ENCODE measurements at regions not wholly inside any gene's neighbourhood (a gene's known extent, or its start where the extent isn't known, plus 50 kb on each side); places are given as distances from the start of the nearest gene placed in this dataset.

- H3K4me3 ChIP-seq (replicated peaks in 1 of 2; ENCODE audit: low read depth in 2 of 2, low read length in 2 of 2): no peak overlapping the region
- no peak for DNase-seq (ENCODE audit: low read depth in 2 of 2)
- TF ChIP-seq, protein P1, sequence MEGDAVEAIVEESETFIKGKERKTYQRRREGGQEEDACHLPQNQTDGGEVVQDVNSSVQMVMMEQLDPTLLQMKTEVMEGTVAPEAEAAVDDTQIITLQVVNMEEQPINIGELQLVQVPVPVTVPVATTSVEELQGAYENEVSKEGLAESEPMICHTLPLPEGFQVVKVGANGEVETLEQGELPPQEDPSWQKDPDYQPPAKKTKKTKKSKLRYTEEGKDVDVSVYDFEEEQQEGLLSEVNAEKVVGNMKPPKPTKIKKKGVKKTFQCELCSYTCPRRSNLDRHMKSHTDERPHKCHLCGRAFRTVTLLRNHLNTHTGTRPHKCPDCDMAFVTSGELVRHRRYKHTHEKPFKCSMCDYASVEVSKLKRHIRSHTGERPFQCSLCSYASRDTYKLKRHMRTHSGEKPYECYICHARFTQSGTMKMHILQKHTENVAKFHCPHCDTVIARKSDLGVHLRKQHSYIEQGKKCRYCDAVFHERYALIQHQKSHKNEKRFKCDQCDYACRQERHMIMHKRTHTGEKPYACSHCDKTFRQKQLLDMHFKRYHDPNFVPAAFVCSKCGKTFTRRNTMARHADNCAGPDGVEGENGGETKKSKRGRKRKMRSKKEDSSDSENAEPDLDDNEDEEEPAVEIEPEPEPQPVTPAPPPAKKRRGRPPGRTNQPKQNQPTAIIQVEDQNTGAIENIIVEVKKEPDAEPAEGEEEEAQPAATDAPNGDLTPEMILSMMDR (IDR thresholded peaks at IDR 0.05; ENCODE audit: low read depth, low read length): no peak
These were observed 137.9 kb upstream of the MAP9 start for GRCh38 chr4:155514628-155515027.

- peak in 1 of 2 donors; percentile 17 for DNase-seq (ENCODE audit: low read depth in 2 of 2)
- no peak overlapping the region for H3K4me3 ChIP-seq (replicated peaks in 1 of 2; ENCODE audit: low read depth in 2 of 2, low read length in 2 of 2)
- TF ChIP-seq, protein P1 (IDR thresholded peaks at IDR 0.05; ENCODE audit: low read depth, low read length): no peak
These were observed 136.1 kb upstream of the MAP9 start for GRCh38 chr4:155512817-155513216.

DNA sequence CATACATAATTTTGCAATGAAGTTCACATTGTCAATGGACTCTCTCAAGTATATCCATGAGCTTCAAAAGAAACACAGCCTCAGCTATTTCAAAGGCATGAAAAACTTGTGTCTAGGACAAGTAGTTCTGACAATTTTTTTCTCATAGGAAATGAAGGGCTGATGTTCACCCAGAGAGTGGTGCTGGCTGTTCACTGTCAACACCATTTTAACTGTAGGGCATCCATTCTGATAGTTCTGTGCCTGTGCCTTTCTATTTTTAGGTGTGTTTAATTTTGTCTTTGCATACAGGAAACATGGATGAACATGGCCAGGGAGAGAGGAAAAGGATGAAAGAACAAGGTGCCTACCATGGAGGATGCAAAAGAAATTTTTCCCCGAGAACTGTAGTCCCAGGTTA is 135.3 kb upstream of the MAP9 start:
- no peak for DNase-seq (ENCODE audit: low read depth in 2 of 2)
- TF ChIP-seq, protein P1 (IDR thresholded peaks at IDR 0.05; ENCODE audit: low read depth, low read length): no peak
- no peak overlapping the region for H3K4me3 ChIP-seq (replicated peaks in 1 of 2; ENCODE audit: low read depth in 2 of 2, low read length in 2 of 2)

DNA sequence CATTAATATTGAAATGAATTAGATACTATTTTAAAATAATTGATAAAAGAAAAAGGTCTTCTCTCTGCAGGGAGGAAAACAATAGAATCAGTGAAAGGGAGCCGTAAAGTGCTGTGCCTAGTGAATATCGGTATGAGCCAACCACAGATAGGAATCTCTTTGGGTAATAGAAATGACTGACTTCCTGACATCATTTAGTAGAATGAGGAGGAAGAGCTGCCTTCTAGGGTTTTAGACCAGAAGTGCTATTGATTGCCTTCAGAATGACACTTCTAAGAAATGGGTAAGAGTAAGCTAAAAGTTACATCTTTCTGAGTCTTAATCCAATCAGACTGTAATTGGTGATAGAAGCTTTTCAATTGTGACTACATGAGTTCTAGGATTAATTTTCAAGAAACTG is 134.0 kb upstream of the MAP9 start:
- no peak overlapping the region for H3K4me3 ChIP-seq (replicated peaks in 1 of 2; ENCODE audit: low read depth in 2 of 2, low read length in 2 of 2)
- TF ChIP-seq, protein P1 (IDR thresholded peaks at IDR 0.05; ENCODE audit: low read depth, low read length): no peak
- DNase-seq (ENCODE audit: low read depth in 2 of 2): no peak

DNA sequence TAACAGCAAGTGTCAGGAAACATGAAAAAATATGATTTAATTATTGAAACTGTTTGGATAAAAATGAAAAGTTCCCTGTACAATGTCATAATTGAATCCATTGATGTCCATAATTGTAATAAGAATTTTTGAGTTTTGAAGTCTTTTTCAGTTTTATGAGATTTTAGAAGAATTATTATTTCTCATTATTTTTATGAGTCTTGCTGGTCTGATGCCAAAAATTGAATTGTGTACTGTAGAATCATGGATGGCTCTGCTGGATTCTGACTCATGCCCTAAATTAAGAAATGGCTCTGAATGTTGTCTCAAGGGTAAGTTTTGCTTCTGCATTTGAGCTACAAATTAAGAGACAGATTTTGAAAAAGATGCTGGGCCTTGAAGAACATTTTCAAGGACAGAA is 132.8 kb upstream of the MAP9 start:
- peak; percentile 24 to 58 for DNase-seq (ENCODE audit: low read depth in 2 of 2)
- TF ChIP-seq, protein P1 (IDR thresholded peaks at IDR 0.05; ENCODE audit: low read depth, low read length): no peak
- no peak overlapping the region for H3K4me3 ChIP-seq (replicated peaks in 1 of 2; ENCODE audit: low read depth in 2 of 2, low read length in 2 of 2)

DNA sequence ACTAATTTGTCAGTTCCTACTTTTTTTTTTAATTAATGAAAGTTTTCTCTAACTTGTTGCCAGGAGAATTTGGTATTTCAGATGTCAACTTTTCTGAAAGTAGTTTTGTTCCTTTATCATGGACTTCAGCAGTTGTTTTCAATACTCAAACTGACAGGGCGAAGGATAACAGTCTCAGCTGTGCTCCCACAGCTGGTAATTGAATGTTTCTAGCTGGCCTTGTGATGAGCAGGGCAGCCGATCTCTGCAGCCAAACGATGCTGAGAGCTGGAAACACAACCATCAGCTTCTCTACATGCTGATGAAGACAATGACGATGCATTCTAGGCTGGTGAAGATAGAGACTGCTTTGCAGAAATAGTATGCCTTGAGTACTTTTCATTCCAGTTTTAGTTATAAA is 130.0 kb upstream of the MAP9 start:
- TF ChIP-seq, protein P1 (IDR thresholded peaks at IDR 0.05; ENCODE audit: low read depth, low read length): no peak
- DNase-seq (ENCODE audit: low read depth in 2 of 2): no peak
- no peak overlapping the region for H3K4me3 ChIP-seq (replicated peaks in 1 of 2; ENCODE audit: low read depth in 2 of 2, low read length in 2 of 2)

DNA sequence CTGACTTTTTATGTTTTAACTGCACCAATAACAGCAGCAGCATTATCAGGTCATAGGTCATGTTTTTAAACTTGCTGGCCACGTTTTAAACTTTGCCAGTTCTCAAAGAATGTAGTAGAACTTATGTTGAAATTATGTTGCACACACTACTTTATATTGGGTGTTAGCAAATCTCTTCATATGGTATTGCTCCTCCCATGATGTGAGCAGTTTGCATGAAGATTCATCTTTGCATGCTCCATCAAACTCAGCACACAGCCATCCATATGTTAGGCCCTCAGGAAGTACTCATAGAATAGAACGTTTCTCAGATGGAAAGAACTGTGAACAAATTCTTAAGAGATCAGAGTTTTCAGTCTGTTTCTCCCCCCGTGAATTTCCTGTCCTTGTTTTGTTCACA is 128.6 kb upstream of the MAP9 start:
- TF ChIP-seq, protein P1 (IDR thresholded peaks at IDR 0.05; ENCODE audit: low read depth, low read length): no peak
- DNase-seq (ENCODE audit: low read depth in 2 of 2): no peak
- H3K4me3 ChIP-seq (replicated peaks in 1 of 2; ENCODE audit: low read depth in 2 of 2, low read length in 2 of 2): no peak overlapping the region
